HTR-8/SVneo (cell line): ENCODE measurements at regions not wholly inside any gene's neighbourhood (a gene's known extent, or its start where the extent isn't known, plus 50 kb on each side); places are given as distances from the start of the nearest gene placed in this dataset.

Source experiments
- DNase-seq: peaks from one replicate; pipeline ENCODE4 v3.0.0; 2011; ENCODE audit warnings: low spot score, mixed read lengths; ENCODE audit not compliant: insufficient read length
- FAIRE-seq: peaks from 2 replicates; lab custom pipeline; 2011; peaks lifted over from hg19 to GRCh38; lab: Jason Lieb, UNC

DNA sequence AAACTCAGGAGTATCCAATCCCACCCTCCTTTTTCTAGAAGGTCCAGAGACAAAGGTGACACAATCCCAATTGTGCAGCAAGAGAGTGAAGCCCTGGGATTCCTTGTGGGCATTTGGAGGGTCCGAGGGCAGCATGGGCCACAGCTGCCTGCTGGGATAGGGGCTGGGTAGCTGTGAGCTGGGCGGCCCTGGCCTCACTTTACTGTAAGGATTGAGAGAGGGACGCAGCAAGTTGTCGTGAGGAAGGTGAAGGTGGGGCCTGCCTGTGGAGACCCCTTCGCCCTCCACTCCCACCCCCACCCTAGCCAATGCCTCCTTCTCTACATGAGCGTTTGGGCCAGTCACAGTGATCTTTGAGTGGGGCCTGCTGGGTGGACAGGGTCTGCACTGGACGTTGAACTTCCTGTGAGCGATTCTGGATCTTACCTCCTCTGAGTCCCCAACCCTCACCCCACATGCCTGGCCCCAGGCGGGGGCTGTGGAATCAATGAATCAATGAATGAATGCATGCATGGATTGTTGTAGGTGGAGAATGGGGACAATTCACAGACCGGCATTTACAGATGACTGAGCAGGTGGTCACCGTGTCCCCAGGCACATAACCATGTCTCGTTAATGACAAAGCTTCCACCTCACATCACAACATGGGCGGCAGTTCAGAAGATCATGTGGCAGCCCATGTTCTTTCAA, 107.2 kb downstream of the INHBB start:
- DNase-seq (no peak), FAIRE-seq (peak; percentile 69)

GRCh38 chr2:120453635-120453998, 107.7 kb downstream of the INHBB start:
- DNase-seq: peak; percentile 53
- FAIRE-seq: peak; percentile 9

GRCh38 chr2:120454654-120455385, 108.9 kb downstream of the INHBB start:
- DNase-seq (no peak), FAIRE-seq (no peak)

- FAIRE-seq (no peak), DNase-seq (no peak)
These were observed 109.5 kb downstream of the INHBB start for GRCh38 chr2:120455390-120455789.

- no peak for FAIRE-seq
- DNase-seq: no peak
These were observed 110.9 kb downstream of the INHBB start for GRCh38 chr2:120456867-120457266.

DNA sequence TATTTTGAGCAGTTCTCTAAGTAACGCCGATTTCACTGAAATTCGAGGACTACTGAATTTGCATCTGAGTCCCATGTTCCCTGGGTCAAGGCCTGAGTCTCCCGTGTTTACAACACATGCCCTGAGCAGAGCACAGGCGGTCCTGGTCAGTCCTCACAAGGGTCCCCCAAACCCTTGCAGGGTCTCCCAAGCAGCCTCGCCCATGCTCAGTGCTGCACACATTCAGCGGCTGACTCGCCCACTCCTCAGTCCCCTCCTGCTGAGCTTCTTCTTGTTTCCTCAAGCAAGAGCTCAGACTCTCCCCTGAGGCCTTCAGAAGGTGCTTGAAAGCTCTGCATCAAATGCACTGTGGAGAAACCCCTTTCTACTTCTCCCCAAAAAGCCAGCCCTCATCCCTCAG, 114.6 kb downstream of the INHBB start:
- FAIRE-seq (no peak), DNase-seq (no peak)

DNA sequence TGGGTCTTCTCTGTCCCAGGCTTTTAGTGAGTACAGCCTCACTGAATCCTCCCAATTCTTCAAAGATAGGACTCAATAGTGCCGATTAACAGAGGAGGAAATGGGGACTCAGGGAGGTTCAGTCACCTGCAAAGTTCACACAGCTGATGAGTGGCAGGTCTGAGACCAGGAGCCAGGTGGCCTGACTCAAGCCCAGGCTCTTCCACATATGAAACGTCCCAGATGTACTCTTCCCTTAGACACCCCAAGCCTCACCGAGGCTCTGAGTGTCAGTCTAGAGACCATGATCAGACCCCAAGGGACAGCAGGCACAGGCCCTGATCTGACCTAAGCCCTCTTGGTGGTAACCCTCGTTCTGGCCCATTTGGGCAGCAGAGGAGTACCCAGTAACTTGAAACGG, 115.2 kb downstream of the INHBB start:
- FAIRE-seq (no peak), DNase-seq (no peak)

DNA sequence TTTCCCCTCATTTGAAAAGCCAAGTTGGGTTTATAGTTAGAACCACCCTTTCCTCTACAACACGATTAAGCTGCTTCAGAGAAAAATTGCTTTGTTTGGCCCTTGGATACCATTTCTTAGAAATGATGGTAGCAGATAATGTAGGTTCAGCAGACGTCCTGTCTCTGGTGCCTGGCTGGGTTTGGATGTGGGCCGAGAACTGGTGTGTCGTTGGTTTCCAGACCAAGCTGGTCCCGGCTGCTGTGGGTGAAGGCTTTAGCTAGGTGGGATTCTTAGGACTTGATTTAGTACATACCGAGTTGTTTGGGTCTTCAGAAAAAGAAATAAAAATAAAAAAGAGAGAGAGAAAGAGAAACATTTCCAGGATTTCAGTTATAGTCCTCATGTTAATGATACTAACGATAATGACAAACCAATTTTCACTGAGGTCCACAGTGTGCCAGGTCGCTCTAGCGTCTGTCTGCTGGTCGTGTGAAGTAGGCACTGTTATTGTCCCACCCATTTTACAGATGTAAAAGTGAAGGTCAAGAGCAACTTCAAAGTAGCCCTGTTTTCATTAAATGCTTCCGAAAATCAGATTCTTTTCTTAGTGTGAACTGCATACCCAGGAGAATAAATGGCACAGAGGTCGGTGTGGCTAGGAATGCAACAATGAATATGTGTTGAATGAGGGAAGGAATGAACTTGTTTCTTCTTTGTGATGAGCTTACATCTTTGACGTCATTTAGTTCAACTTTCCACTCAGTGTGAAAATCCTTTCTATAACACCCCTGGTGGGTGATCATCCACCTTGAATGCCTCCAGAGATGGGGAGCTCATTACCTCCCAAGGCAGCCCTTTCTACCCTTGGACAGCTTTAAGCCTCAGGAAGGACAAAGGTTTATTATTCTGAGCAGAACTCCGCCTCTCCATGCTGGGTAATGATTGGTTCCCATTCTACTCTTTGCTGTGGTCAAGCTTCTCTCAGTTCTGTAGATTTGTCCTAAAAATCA, 115.9 kb downstream of the INHBB start:
- FAIRE-seq (no peak), DNase-seq (no peak)

GRCh38 chr2:120463527-120463926, 117.6 kb downstream of the INHBB start:
- FAIRE-seq: no peak
- DNase-seq: no peak

DNA sequence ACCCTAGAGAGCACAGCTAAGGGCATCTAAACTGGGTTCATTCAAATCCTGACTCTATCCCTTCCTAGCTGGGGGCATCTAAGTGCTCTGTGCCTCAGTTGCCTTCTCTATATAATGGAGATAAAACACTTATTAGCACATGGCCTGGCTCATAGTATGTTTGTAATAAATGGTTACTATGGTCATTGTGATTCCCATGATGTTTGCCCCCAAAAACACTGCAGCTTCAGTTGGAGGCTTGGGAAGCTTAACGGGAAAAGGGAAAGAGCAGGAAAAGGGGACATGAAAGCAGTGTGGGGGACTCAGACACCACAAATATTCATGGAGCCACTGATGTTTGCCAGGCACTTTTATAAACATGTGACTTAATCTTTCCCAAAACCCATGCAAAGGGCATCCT, 118.1 kb downstream of the INHBB start:
- FAIRE-seq (no peak), DNase-seq (no peak)

DNA sequence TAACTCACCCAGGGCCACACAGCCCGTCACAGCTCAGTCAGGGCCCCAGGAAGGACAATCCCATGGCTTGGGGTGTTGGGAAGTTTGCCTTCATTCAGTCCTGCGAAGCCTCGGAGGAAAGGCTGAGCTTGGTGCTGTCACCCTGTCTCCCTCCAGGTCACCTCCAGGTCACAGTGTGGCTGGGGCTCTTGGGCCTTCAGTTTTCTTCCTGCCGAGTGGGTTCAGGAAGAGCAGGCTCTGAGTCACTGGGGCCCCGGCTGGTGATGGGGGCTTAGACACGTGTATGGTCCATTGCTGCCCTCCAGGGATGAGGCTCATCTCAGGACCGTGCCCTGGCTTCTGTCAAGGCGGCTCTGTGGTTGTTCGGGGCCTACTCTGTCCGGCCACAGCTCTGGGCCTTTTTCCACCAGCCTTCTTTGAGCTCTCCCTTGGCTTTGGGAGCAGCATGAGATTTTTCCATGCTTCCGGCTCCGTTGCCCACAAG, 118.6 kb downstream of the INHBB start:
- FAIRE-seq (no peak), DNase-seq (no peak)

DNA sequence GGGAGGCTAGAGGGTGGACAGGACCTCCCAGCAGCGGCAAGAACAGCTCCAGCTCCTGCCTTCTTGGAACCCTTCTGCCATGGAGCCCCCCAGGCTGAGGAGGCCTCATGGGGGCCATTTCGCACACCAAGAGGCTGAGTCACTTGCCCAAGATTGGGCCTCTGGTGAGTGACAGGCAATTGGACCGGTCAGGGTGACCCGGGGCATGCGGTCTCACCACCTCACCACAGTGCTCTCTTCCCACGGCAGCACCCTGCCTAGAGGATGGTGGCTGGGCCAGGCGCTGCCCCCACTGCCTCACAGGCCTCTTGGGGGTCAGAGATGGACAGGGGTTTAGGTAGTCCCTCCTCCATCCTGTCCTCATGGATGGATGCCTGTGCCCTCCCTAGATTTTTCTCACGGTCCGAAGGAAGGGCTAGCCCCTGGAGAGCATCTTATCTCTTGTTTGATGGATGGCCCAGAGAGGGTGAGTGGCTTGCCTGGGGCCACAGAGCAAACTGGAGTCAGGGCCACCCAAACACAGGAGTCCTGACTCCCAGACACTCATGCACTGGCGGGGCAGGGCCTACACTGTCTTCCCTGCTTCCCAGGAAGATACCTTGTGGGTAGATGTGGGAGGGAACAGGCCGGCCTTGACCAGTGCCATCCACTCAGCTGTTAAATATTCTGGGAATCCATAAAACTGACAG, 119.2 kb downstream of the INHBB start:
- DNase-seq (no peak), FAIRE-seq (no peak)

DNA sequence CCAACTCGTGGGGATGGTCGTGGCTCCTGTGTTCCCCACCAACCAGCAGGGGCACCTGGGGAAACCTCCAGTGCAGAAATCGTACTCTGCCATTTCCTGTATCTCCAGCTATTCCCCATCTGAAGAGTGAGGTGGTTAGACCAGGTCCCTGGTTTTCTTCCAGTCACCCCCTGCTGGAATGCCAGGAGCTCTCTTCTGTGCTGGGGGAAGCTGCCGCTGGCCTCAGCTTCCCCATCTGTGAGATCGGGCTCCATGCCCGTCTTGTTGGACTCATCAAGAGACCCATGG, 119.7 kb downstream of the INHBB start:
- FAIRE-seq (no peak), DNase-seq (no peak)

DNA sequence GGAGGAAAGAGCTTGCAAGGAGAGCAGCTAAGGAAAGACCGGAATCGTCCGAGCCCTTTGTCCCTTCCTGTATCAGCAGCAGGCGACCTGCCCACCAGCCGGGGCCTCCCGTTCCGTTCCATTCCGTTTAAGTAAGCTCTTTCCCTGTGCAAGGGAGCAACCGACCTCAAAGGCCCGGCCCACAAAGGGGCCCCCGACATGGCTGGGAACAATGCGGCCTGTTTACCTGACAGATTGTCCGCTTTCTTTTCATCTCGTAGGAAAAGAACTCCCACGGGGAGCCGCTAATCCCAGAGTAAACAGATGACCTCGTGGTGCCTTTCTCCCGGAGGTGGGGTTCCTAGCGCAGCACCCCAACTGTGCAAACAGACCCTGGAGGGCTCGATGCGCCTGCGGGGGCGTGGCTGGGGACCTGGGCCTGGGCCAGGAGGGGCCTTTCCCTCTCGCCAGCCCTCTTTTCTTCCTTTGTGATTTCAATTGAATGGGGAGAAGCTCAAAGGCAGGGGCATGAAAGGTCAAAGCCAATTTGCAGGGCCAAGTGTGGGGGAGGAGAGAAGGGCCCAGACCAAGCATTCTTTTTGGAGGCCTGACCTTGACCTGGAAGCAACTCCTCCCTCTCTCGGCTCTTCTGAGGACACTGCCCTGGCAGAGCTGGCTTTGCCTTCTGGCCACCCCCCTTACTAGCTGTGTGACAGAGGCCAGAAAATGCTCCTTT, 120.2 kb downstream of the INHBB start:
- FAIRE-seq (no peak), DNase-seq (no peak)

DNA sequence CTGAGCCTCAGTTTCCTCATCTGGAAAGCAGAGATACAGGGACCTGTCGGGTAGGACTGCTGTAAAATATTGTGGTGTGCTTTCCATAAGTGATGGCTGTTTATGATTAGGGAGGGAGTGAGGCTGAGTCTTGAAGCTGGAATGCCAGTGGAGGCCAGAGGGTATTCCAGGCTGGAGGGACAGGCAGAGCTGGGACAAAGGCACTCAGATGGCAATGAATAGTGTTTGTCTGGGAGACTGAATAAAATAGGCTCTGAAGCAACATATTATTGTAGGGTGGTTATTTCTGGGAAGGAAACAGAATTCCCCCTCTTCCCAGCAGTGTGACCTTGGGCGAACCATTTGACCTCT, 120.7 kb downstream of the INHBB start:
- FAIRE-seq: no peak

GRCh38 chr2:120468136-120468535, 122.2 kb downstream of the INHBB start:
- FAIRE-seq (no peak), DNase-seq (no peak)

More for the DNA sequence above, 120.7 kb downstream of the INHBB start:
- DNase-seq: no peak

- DNase-seq (no peak), FAIRE-seq (no peak)
These were observed 123.5 kb downstream of the INHBB start for GRCh38 chr2:120469426-120469825.

- DNase-seq (peak; percentile 84), FAIRE-seq (peak; percentile 96)
These were observed 124.4 kb downstream of the INHBB start for GRCh38 chr2:120470041-120470965.

- FAIRE-seq (no peak), DNase-seq (no peak)
These were observed 125.2 kb downstream of the INHBB start for GRCh38 chr2:120471166-120471565.
